HG02678 (cell line): ENCODE measurements at regions not wholly inside any gene's neighbourhood (a gene's known extent, or its start where the extent isn't known, plus 50 kb on each side); places are given as distances from the start of the nearest gene placed in this dataset.
A peak's percentile ranks its signal among the peaks of the same experiment; 100 is the strongest.
"Not testable (repeated sequence)": the region's sequence is repeated elsewhere in the genome, so short reads cannot be mapped to it uniquely, and the experiment has no call there.

ENCODE experiments used
- ATAC-seq: cut with Tn5 transposase; IDR thresholded peaks from one replicate; pipeline ENCODE4 v1.9.1; 2021; ENCODE audit warnings: mild to moderate bottlenecking, moderate library complexity; ENCODE audit not compliant: unreplicated experiment

GRCh38 chr15:21774760-21775159 lies 102.8 kb downstream of the POTEB start:
- ATAC-seq: not testable (repeated sequence)

- ATAC-seq: not testable (repeated sequence)
Observed at GRCh38 chr15:21766524-21766923, 111.0 kb downstream of the POTEB start.

GRCh38 chr15:21763756-21764155 lies 113.8 kb downstream of the POTEB start:
- ATAC-seq: not testable (repeated sequence)

- not testable (repeated sequence) for ATAC-seq
Observed at GRCh38 chr15:21760250-21761023, 117.1 kb downstream of the POTEB start.

GRCh38 chr15:21759401-21760165 lies 118.0 kb downstream of the POTEB start:
- not testable (repeated sequence) for ATAC-seq

- ATAC-seq: not testable (repeated sequence)
Observed at GRCh38 chr15:21753838-21754237, 123.7 kb downstream of the POTEB start.

GRCh38 chr15:21752124-21752957 lies 125.2 kb downstream of the POTEB start:
- not testable (repeated sequence) for ATAC-seq

GRCh38 chr15:21749173-21749572 lies 128.4 kb downstream of the POTEB start:
- not testable (repeated sequence) for ATAC-seq

GRCh38 chr15:21744245-21744915 lies 133.2 kb downstream of the POTEB start:
- not testable (repeated sequence) for ATAC-seq

- not testable (repeated sequence) for ATAC-seq
Observed at GRCh38 chr15:21742067-21742466, 135.5 kb downstream of the POTEB start.

GRCh38 chr15:21738003-21738402 lies 139.5 kb downstream of the POTEB start:
- ATAC-seq: not testable (repeated sequence)

GRCh38 chr15:21736443-21736842 lies 141.1 kb downstream of the POTEB start:
- ATAC-seq: not testable (repeated sequence)

GRCh38 chr15:21735837-21736236 lies 141.7 kb downstream of the POTEB start:
- ATAC-seq: not testable (repeated sequence)

GRCh38 chr15:21735368-21735767 lies 142.2 kb downstream of the POTEB start:
- ATAC-seq: not testable (repeated sequence)

- peak; percentile 55 for ATAC-seq
Observed at GRCh38 chr15:21731496-21731895, 146.0 kb downstream of the POTEB start.

GRCh38 chr15:21730427-21731405 lies 146.8 kb downstream of the POTEB start:
- peak; percentile 74 for ATAC-seq

GRCh38 chr15:21724988-21725387 lies 152.5 kb downstream of the POTEB start:
- ATAC-seq: not testable (repeated sequence)

GRCh38 chr15:21721115-21721514 lies 156.4 kb downstream of the POTEB start:
- not testable (repeated sequence) for ATAC-seq

GRCh38 chr15:21718779-21719178 lies 158.8 kb downstream of the POTEB start:
- ATAC-seq: peak; percentile 80
